ENCODE measurements at regions not wholly inside any gene's neighbourhood (a gene's known extent, or its start where the extent isn't known, plus 50 kb on each side); places are given as distances from the start of the nearest gene placed in this dataset.

GRCh38 chr20:39310363-39310995, 348.3 kb downstream of the DHX35 start:
- no peak for DNase-seq (ENCODE audit: low spot score)

- DNase-seq (ENCODE audit: low spot score): no peak
These were observed 347.3 kb downstream of the DHX35 start for GRCh38 chr20:39309458-39309857.

GRCh38 chr20:39302312-39302711, 340.2 kb downstream of the DHX35 start:
- DNase-seq (ENCODE audit: low spot score): no peak

- DNase-seq (ENCODE audit: low spot score): no peak
These were observed 337.6 kb downstream of the DHX35 start for GRCh38 chr20:39299783-39300182.

GRCh38 chr20:39298571-39299506, 336.7 kb downstream of the DHX35 start:
- DNase-seq (ENCODE audit: low spot score): no peak

GRCh38 chr20:39298121-39298520, 336.0 kb downstream of the DHX35 start:
- peak; percentile 53 for DNase-seq (ENCODE audit: low spot score)

GRCh38 chr20:39295301-39295700, 333.2 kb downstream of the DHX35 start:
- DNase-seq (ENCODE audit: low spot score): no peak

- no peak for DNase-seq (ENCODE audit: low spot score)
These were observed 332.1 kb downstream of the DHX35 start for GRCh38 chr20:39294137-39294725.

GRCh38 chr20:39292193-39292736, 330.1 kb downstream of the DHX35 start:
- no peak for DNase-seq (ENCODE audit: low spot score)

- DNase-seq (ENCODE audit: low spot score): no peak
These were observed 329.2 kb downstream of the DHX35 start for GRCh38 chr20:39291301-39291700.

- DNase-seq (ENCODE audit: low spot score): no peak
These were observed 328.4 kb downstream of the DHX35 start for GRCh38 chr20:39290575-39290974.

GRCh38 chr20:39289831-39290230, 327.7 kb downstream of the DHX35 start:
- DNase-seq (ENCODE audit: low spot score): no peak

- DNase-seq (ENCODE audit: low spot score): no peak
These were observed 327.2 kb downstream of the DHX35 start for GRCh38 chr20:39289316-39289715.

- DNase-seq (ENCODE audit: low spot score): no peak
These were observed 321.3 kb downstream of the DHX35 start for GRCh38 chr20:39283464-39283863.

- peak; percentile 15 for DNase-seq (ENCODE audit: low spot score)
These were observed 320.5 kb downstream of the DHX35 start for GRCh38 chr20:39282619-39283092.

GRCh38 chr20:39280875-39281274, 318.7 kb downstream of the DHX35 start:
- no peak for DNase-seq (ENCODE audit: low spot score)

- no peak for DNase-seq (ENCODE audit: low spot score)
These were observed 316.2 kb downstream of the DHX35 start for GRCh38 chr20:39278230-39278788.

- no peak for DNase-seq (ENCODE audit: low spot score)
These were observed 315.0 kb downstream of the DHX35 start for GRCh38 chr20:39277185-39277584.

- DNase-seq (ENCODE audit: low spot score): no peak
These were observed 308.9 kb downstream of the DHX35 start for GRCh38 chr20:39270837-39271604.

- no peak for DNase-seq (ENCODE audit: low spot score)
These were observed 307.5 kb downstream of the DHX35 start for GRCh38 chr20:39269493-39270217.

- peak; percentile 56 for DNase-seq (ENCODE audit: low spot score)
These were observed 306.9 kb downstream of the DHX35 start for GRCh38 chr20:39268981-39269461.

Data from Ammon's horn (tissue), 1 donor.